DOHH2 (cell line): ENCODE measurements at regions not wholly inside any gene's neighbourhood (a gene's known extent, or its start where the extent isn't known, plus 50 kb on each side); places are given as distances from the start of the nearest gene placed in this dataset.

Source experiments
- H3F3A ChIP-seq: fragments of 200-600 bp; sonication (generic), shearing (Covaris generic); 2 replicates; pipeline ENCODE4 v1.6.0; 2016; ENCODE audit warnings: antibody characterized with exemption, mild to moderate bottlenecking; ENCODE audit not compliant: control insufficient read depth, insufficient read depth
- H3K27ac ChIP-seq: fragments of 200-600 bp; sonication (generic); 2 replicates; pipeline ENCODE4 v1.5.1; 2014; ENCODE audit warnings: low read depth, mild to moderate bottlenecking, low read length, moderate library complexity
- H3K27me3 ChIP-seq: fragments of 200-600 bp; sonication (generic); 2 replicates; pipeline ENCODE4 v1.6.1; 2014; ENCODE audit warnings: mild to moderate bottlenecking, low read length, mixed read lengths; ENCODE audit not compliant: control insufficient read depth
- H3K36me3 ChIP-seq: fragments of 200-600 bp; sonication (generic); 2 replicates; pipeline ENCODE4 v1.6.1; 2014; ENCODE audit warnings: mild to moderate bottlenecking, low read length, moderate library complexity, mixed read lengths; ENCODE audit not compliant: control insufficient read depth
- H3K4me1 ChIP-seq: fragments of 200-600 bp; sonication (generic); 2 replicates; pipeline ENCODE4 v1.6.1; 2014; ENCODE audit warnings: mild to moderate bottlenecking, low read length, mixed read lengths; ENCODE audit not compliant: control insufficient read depth
- H3K4me2 ChIP-seq: fragments of 200-600 bp; sonication (generic); 2 replicates; pipeline ENCODE4 v1.6.0; 2014; ENCODE audit warnings: mild to moderate bottlenecking, low read length, moderate library complexity
- H3K4me3 ChIP-seq: fragments of 200-600 bp; sonication (generic); 2 replicates; pipeline ENCODE4 v1.5.1; 2014; ENCODE audit warnings: mild to moderate bottlenecking, low read length, mixed read lengths
- H3K79me2 ChIP-seq: fragments of 200-600 bp; sonication (generic); 2 replicates; pipeline ENCODE4 v1.6.1; 2014; ENCODE audit warnings: mild to moderate bottlenecking, low read length, mixed read lengths; ENCODE audit not compliant: control insufficient read depth
- H3K9me2 ChIP-seq: fragments of 200-600 bp; sonication (generic); replicated peaks from 2 replicates; pipeline ENCODE4 v1.6.1; 2014; ENCODE audit warnings: mild to moderate bottlenecking, low read length, mixed read lengths; ENCODE audit not compliant: control insufficient read depth
- H3K9me3 ChIP-seq: fragments of 200-600 bp; sonication (generic); 2 replicates; pipeline ENCODE4 v1.6.1; 2014; ENCODE audit warnings: antibody characterized with exemption, low read length, mixed read lengths; ENCODE audit not compliant: control insufficient read depth, insufficient read depth
- H4K20me1 ChIP-seq: fragments of 200-600 bp; sonication (generic); 2 replicates; pipeline ENCODE4 v1.6.0; 2014; ENCODE audit warnings: low read depth, mild to moderate bottlenecking, antibody characterized with exemption, low read length, moderate library complexity; ENCODE audit not compliant: control insufficient read depth, insufficient read depth
- CTCF ChIP-seq: fragments of 200-600 bp; sonication (generic); IDR thresholded peaks from one replicate; pipeline ENCODE4 v1.5.1; 2014; ENCODE audit warnings: antibody characterized with exemption, mild to moderate bottlenecking, low read depth, low read length; ENCODE audit not compliant: poor library complexity, severe bottlenecking
- EZH2phosphoT487 ChIP-seq: fragments of 200-600 bp; sonication (generic); IDR thresholded peaks from 2 replicates; pipeline ENCODE4 v1.6.1; 2017; ENCODE audit warnings: borderline replicate concordance, mild to moderate bottlenecking, antibody characterized with exemption, low read length, moderate library complexity, mixed read lengths

DNA sequence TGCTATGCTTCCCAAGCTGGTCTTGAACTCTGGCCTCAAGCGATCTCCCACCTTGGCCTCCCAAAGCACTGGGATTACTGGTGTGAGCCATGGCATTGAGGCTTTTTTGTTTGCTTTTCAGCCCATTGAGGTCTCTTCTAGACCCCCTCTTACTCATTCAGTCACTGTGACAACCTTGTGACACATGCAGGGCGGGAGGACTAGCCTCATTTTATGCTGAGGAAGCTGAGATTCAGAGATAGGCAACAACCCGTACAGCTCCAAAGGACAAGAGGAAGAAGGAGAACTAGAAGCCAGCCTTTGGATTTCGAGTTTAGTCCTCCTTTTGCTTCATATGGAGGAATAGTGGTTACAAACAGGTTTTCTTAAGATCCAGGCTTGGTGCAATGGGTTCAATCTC lies 83.9 kb upstream of the WDR26 start:
- no peak for TF ChIP-seq CTCF
- no peak for TF ChIP-seq EZH2phosphoT487
- Histone ChIP-seq H3K9me3 (no peaks in the 10 kb centered on the region), H3K27ac (no peak overlapping the region), H3K27me3 (peaks cover 4% of the 10 kb centered on the region; the same call in 1 of the 2 replicates), H3F3A (no peaks in the 10 kb centered on the region), H3K9me2 (no peaks in the 10 kb centered on the region), H3K4me3 (no peak overlapping the region), H3K4me1 (peaks cover 6% of the 10 kb centered on the region), H3K36me3 (no peaks in the 10 kb centered on the region), H4K20me1 (no peaks in the 10 kb centered on the region), H3K4me2 (no peak overlapping the region), H3K79me2 (no peaks in the 10 kb centered on the region)

DNA sequence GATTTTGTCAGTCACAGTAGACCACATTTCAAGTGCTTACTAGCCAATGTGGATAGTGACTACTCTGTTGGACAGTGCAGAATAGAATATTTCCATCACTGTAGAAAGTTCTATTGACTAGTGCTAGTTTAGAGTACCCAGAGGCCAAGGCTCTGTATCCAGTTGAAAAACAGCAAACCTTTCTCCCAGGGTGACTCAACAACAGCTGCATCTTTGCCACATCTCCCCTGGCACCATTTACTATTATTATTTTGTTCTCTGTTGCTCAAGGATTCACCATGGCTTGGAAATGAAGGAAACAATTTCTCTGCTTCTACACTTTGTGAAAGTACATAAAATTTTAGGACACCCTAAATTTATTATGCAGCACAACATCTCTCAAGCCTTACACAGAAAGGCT lies 85.3 kb upstream of the WDR26 start:
- H3K4me3 ChIP-seq: no peak overlapping the region
- H3K79me2 ChIP-seq: no peaks in the 10 kb centered on the region
- H4K20me1 ChIP-seq: no peaks in the 10 kb centered on the region
- H3K9me2 ChIP-seq: no peaks in the 10 kb centered on the region
- no peaks in the 10 kb centered on the region for H3K4me1 ChIP-seq
- no peaks in the 10 kb centered on the region for H3F3A ChIP-seq
- H3K4me2 ChIP-seq: no peak overlapping the region
- no peak for TF ChIP-seq EZH2phosphoT487
- TF ChIP-seq CTCF: no peak
- H3K9me3 ChIP-seq: no peaks in the 10 kb centered on the region
- H3K27me3 ChIP-seq: peaks cover 4% of the 10 kb centered on the region; the same call in 1 of the 2 replicates
- H3K36me3 ChIP-seq: no peaks in the 10 kb centered on the region
- H3K27ac ChIP-seq: no peak overlapping the region

- Histone ChIP-seq H3K79me2 (no peaks in the 10 kb centered on the region), H4K20me1 (no peaks in the 10 kb centered on the region), H3K27ac (no peak overlapping the region), H3K27me3 (peaks cover 4% of the 10 kb centered on the region; the same call in 1 of the 2 replicates), H3K4me1 (no peaks in the 10 kb centered on the region), H3K9me3 (no peaks in the 10 kb centered on the region), H3K4me2 (no peak overlapping the region), H3K9me2 (no peaks in the 10 kb centered on the region), H3F3A (no peaks in the 10 kb centered on the region), H3K4me3 (no peak overlapping the region), H3K36me3 (no peaks in the 10 kb centered on the region)
- TF ChIP-seq CTCF (no peak), EZH2phosphoT487 (no peak)
Measured at GRCh38 chr1:224520808-224521207, 86.2 kb upstream of the WDR26 start.
